SK-N-MC (cell line): ENCODE measurements at regions not wholly inside any gene's neighbourhood (a gene's known extent, or its start where the extent isn't known, plus 50 kb on each side); places are given as distances from the start of the nearest gene placed in this dataset.

ENCODE experiments used
- FOXP2 ChIP-seq: optimal IDR thresholded peaks from 2 replicates; pipeline ENCODE3; 2011; ENCODE audit warnings: mild to moderate bottlenecking, moderate library complexity; ENCODE audit not compliant: insufficient read depth; ENCODE audit errors: extremely low read length, control extremely low read depth
- POLR2AphosphoS5 ChIP-seq: IDR thresholded peaks from 2 replicates; pipeline ENCODE4 v1.6.1; 2012; ENCODE audit warnings: mild to moderate bottlenecking, low read depth, low read length, borderline replicate concordance

DNA sequence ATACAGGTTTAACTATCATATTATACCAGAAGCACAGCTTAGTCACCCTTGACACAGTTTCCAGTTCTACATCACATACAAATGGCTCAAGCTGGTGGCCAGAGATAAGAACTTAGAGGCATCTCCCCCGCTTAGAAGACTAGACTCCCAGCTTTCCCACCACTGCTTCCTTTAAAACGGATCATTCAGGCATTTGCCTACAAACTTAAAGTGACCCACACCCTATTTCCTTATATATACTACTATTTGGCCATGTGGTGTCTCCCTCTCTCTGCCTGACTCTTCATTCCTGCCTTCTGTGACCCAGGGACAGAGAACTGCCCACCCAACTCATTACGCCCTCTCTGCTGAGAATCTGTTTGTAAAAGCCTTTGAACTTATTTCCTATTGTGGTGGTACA is 781.2 kb upstream of the DIAPH2 start:
- TF ChIP-seq POLR2AphosphoS5 (no peak), FOXP2 (no peak)
